ENCODE measurements at regions not wholly inside any gene's neighbourhood (a gene's known extent, or its start where the extent isn't known, plus 50 kb on each side); places are given as distances from the start of the nearest gene placed in this dataset.

DNA sequence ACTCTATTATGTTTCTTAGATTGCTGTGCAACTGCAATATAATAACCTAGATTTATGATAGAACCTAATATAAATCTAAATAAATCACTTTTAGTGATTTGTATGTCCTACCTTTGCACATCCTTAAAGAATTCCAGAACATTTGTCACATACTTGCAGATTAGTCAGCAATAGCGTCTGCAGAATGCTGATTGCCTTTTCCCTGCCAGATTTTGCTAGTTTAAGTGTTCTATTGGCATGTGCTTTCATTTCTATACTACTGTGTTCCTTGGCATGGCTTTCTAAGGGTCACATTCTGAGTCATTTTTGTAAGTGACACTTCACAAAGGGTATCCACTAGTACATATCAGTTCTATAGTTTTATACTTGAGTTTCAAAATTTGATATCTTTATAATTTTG is 303.1 kb upstream of the GIMD1 start:
- no peak for DNase-seq

DNA sequence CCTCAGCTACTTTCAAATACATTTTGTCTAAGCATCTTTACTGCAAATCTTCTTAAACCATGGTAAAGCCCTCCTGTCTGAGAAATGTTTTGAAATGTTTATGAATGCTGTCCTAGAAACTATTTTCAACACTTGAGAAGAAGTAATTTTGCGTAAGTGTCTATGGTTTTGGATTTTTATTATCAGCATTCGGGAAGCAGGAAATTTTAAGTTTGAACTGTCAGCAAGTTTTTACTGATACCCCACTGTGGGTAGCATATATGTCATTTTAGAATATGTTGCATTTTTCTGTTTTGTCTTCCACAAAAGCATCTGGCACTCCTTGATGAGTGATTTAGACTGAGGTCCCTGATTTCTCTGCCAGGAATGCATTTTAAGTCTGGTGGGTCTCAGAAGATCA is 302.4 kb upstream of the GIMD1 start:
- no peak for DNase-seq

DNA sequence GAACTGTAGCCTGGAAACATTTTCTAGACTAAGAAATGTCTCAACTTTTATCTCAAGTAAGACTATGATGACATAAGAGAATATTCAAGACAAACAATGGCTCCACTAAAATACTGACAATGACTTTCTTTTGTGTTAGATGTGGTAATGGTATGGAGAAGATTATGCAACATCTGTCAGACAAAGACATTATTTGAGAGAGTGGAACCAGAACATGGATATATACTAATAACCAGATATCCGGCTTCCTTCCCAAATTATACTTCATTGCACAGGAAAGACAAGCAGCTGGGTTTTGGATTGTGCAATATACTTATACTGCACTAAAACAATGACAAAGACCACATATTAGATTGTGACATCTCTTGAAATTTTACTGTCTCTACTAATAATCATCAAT is 290.8 kb upstream of the GIMD1 start:
- no peak for DNase-seq

DNA sequence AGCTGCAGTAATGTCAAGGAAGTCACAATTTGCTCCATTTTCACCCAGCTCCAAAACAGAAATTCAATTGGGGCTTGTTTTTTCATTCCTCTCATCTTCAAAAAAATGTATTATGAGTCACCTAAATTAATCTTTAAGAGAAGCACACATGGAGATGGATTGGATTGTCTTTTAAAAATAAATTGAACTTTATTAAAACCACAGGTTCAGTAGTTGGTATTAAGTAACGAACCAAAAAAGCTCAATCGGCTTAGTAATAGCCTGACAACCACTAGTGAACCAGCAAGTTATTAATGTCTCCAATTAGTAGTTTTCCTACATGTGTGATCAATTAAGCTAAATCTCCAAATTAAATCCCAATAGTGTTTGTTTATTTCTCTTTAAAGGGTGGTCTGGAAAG is 283.5 kb upstream of the GIMD1 start:
- no peak for DNase-seq

DNA sequence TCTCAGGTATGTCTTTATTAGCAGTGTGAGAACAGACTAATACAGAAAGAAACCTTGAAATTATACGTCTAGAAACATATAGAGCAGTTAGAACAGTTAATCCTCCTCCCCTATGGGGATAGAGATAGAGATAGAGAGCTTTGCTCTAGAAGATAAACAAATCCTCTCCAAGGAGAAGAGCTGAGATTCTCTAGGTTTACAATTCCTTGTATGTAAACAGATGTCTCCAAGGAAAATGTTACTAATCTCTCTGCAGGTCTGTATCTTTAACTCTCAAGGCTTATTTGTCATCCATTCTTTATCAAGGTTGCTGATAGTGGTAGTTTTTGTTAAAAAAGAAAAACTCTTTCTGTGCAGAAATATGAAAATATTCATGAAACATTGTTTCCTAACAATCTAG is 282.1 kb upstream of the GIMD1 start:
- no peak for DNase-seq

DNA sequence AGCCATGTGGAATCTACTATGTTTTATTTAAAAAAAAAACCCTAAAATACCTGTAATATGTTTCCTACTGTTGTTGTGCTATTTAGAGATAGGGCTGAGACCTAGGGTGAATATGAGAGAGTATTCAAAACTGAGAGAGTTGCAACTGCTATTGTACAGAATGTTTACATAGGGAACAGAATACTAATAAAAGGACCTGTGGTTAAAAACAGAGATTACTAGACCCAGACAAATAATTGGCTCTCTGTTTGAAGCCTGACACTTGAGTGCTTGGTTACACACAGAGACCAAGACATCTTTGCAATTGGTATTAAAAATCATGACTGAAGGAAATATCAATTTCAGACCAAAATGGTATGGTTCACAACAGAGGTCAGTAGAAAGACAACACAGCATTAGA is 278.9 kb upstream of the GIMD1 start:
- DNase-seq, result no peak

DNA sequence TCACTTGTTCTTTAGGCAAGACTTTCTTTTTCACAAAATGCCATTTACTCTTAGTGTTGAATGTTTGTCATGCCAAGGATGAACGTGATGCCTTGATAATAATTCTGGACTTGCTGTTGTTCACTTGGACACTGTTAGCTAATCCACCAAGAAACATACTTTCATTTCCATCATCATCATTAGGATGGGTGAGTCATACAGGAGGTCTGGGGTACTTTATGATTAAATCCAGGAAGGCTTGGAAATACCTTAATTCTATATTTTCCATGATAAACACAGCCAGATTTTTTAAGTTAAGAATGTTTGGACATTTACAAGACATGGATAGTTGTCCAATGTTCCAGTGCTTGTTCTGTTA is 260.7 kb upstream of the GIMD1 start:
- no peak for DNase-seq

DNA sequence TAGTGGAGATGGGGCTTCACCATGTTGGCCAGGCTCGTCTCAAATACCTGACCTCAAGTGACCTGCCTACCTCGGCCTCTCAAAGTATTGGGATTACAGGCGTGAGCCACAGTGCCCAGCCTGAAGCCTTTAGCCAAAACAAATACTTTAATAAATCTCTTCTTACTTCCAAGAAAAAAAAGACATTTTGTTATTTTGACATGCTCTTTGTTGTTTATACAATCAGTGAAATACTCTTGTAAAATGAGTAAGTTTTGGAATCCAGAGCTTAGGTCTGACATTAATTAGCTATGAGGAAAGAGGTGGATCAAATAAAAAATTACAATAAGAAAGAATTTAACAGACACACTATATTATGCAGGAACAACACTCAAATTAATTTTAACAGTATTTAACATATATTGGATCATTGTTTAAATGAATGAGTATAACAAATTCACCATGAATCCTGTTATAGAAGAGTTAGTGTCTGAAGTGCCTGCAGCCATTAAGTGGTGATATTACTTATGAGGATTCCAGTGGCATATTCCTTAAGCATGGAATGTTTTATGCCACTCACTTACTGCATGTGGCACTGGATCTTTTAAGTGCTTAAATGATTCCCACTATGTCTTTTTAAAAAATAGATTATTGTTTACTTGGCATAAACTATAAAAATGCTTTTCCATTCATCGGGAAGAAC is 260.1 kb upstream of the GIMD1 start:
- DNase-seq, result no peak

DNA sequence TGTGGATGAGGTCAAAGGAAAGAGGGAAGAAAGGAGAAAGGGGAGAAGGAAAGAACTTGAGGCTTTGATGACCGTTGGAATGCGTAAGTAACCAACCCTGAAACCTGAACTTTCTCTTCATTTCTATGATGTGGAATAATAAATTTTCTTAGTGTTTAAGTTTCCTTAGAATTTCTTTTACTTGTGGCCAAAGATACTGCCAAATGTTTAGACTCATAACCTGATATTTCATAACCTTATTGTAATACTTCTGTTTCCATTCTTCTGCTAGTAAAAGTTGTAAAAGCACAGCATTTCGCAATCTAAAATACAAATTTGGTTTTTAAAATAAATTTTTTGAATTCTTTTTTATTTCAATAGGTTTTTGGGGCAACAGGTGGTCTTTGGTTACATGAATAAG is 258.5 kb upstream of the GIMD1 start:
- DNase-seq, result no peak

DNA sequence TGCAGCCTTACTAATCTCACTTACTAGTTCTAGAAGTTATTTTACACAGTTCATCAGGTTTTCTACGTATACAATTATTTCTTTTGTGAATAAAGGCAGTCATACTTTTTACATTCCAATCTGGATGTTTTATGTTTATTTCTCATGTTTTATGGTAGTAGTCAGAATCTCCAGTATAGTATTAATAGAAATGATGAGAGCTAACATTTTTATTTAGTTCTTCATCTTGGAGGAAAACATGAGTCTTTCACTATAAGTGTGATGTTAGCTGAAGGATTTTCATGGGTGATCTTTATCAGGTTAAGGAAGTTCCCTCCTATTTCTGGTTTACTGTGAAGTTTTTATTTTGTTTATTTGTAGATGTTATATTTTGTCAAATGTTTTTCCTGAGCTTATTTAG is 256.1 kb upstream of the GIMD1 start:
- DNase-seq, result no peak

DNA sequence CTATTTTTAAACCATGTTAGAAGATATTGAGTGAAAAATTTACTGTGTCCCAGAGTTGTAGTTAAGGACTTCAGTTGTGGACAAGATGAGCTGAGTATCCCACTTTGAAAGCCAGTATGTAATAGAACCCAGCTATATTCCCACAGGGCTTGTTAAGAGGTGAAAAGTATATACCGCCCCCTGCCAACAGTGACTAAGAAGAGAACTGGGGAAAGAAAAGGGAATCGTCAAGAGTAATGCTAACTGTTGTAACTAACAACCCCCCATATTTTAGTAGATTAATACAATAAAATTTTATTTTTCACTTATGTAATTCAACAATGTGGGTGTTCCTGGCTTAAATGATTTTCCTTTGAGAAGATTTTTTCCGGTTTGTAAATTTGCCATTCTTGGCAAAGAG is 250.4 kb upstream of the GIMD1 start:
- no peak for DNase-seq

DNA sequence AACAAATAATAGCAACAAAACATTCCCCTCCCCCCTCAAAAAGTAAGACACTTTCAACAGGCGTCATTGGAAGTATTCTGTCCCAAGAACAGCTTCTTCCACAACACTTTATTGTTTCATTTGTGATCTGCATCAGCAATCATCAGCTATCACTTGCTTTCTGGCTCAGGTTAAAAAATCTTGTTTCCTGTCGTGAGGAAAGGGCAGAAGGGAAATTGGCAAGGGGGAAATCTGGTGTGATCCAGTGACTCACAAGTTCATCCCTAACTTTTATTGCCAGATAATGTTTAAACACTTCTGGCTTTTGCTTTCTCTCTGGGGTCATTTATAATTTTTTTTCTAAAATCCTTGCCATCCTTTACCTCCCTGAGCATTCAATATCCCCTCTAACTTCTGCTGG is 247.4 kb upstream of the GIMD1 start:
- no peak for DNase-seq

DNA sequence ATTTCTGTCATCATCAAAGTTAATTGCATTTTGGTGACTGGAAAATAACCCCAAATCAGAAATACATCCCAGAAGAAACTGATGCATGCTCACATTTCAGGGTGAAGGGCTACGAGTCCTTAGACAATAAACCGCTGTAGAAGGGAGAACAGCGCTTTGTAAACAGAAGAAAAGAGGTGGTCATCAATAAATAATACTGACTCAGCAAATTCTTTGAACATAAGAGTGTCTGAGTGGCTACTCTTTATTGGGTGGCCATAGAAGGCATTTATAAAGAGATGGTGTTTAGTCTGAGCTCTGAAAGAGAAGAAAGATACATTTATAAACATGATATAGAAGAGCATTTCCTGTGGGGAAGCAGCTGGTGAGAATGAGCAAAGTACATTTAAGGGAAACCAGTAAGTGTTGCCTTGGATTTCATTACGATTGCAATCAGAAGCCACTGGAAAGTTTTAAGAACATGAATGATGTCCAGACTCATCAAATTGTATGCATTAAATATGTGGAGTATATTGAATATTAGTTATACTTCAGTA is 246.9 kb upstream of the GIMD1 start:
- no peak for DNase-seq

DNA sequence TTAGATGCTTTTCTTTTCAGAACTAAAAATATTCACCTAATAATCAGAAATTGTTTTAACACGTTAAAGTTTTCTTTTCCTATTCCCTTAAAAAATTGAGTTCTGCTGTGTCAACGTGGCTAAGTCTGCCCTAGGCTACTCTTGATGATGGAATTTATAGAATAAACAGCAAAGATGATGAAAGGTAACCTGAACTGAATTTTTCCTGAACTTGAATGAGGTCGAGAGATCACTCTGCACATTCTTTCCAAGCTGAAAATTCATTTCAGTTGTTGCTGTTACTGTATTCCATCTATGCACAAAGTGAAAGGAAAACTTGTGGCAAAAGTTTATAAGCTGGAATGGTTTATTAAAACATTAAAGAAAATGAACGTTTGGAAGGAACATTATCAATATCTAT is 245.9 kb upstream of the GIMD1 start:
- no peak for DNase-seq

DNA sequence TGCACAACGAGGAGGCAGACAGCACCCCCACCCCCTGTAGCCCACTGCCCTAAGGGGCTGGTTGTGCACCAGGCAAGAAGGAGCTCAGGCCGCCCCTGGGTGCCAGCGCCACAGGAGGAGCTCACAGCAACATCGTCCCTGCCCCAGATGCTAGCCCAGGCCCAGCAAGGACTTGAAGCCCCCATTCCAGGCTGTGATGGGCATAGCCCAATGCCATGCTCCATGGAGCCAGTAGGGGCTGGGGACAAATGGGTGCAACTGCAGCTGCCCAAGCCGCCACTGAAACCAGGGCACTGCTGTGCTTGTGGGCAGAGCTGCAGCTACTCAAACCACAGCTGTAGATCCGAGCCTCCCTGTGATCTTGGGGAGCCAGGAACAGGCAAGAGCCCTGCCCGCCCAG is 241.3 kb upstream of the GIMD1 start:
- DNase-seq, result no peak

DNA sequence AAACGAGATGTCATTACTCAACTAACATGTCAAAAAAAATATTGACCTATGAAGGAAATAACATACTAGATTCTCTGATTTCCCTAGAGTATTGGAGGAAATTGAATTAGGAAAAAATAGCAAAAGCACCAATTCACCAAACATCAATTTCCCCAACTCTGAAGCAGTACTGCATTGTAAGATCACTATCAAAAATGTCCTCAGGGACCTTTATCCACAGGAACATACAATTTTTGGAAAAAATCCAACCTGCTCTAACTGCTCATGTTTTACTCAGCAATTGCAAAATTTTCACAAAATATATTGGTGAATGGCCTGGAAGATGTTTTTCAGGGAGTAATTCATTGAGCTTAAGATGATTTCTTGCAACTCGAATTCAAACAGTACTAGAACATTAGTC is 239.0 kb upstream of the GIMD1 start:
- DNase-seq, result no peak

DNA sequence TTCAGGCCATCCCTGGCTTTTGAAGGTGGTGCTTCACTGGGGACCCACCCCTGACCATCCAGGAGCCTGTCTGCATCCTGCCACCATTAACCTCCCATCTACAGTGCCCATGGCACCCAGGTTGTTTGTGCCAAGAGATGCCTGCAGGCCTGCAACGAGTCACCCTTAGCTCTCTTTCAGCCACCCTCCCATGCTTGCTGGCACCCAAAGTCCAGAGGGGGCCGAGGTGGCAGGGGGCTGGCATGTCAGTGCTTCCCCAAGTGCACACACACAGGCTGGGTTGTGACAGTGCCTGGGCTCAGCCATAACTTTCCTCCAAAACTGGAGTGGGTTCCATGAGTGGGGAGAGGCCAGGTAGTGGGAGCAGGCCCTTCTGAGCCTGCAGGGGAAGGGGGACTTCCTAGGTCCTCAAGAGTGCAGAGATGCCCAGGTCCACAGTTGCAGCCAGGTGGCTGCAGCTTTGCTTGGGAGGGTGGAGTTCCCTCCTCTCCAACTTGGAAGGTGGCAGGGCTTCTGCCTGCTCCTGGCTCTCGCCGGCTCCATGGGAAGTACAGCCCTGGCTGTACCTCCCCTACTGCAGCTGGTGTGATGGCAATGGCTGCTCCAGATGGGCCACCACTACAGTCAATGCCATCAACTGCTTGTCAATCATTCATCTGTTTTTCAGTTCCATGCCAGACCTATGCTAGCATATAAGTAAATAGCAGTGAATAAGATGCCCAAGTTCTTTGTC is 235.9 kb upstream of the GIMD1 start:
- DNase-seq, result no peak

DNA sequence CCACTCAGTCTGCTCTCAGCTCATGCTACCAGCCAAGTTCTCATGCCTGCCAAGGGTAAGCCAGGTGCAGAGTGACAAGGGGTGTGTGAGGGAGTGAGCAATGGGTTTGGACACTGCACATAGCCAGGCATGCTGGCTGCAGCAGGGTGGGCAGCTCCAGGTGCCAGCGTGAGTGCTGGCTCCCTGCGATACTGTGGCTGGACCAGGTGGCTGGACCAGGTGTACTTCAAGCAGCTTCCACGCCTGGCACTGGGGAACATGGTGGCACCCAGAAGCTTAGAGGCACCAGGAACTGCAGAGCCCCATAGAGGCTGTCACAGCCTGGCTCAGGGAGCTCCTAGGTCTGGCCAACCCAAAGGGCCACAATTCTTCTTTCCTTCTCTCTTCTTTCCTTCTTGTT is 234.9 kb upstream of the GIMD1 start:
- no peak for DNase-seq

DNA sequence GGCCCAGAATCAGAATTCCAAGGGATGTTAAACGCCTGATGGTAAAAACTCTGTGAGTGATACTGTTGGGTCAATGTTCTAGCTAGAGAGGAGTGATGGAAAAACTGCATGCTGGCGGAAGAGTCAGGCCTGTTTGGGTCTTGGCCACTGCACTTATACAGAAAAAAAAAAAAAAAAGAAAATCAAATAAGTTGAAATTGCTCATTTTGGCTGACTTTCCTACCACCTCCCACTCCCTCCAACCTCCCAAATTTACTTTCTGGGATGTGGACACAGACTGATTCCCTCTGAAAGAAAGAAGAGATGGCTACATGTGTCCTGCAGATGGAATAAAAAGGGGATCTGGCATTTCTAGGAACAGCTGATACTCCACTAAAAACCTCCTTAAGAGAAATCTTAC is 234.1 kb upstream of the GIMD1 start:
- no peak for DNase-seq

DNA sequence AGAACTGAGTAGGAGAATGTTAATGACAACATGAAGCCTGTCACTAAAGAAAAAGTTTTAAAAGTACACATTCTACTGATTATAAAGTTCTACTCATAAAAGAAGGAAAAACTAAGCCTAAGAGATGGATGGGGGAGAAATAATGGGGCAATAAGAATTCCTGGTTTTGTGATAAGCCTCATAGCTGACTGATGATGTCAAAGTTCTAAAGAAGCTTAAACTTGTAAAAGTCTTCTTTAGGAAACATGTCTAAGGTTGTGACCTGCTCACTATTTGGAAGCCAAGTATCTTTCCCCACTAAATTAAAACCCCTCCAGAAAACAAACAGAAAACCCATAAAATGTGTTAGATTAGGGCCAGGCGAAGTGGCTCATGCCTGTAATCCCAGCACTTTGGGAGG is 232.9 kb upstream of the GIMD1 start:
- no peak for DNase-seq

DNA sequence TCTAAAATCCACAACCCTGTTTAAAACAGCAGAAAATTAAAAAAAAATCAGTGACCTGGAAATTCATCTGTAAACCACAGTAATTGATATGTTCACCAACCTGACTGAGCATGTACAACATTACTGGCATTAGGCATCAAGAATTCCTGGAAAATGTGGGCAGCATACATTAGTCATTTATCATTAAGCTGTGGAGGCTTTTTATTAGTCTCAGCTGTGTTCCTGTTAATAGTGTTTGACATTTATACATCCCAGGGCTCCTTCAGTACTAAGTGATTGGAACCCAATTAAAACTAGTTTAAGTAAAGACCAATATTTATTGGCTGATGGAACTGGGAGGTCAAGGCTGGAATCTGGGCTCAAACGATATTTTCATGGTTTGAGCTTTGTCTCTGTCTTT is 227.3 kb upstream of the GIMD1 start:
- DNase-seq, result no peak

DNA sequence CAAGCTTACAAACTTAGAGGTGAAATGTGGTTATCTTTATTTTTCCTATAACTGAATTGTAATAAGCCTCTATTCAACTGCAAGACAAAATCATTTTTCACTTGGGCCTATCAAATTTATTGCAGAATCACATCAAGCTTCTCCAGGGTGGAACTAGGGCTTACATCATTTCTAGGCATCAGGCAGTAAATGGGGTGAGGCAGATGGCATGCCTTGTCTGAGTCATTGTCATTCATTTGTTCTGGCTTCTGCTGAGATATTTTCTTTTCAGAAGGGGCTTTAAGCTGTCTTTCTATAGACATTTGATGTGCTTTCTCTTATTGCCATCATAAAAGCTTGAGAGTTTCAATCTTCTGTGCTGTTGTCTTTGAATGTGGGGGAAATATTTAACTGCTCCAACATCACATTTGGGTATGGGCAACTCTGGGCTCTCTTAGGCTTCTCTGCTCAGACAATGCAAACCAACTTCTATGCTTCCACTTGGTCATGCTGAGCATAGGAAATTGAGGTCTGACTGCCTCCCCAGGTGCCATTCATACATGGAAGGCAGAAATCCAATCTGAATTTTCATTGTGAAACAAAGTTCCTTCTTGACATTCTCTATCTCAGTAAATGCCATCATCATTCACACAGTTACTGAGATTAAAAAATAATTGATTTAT is 225.8 kb upstream of the GIMD1 start:
- DNase-seq, result no peak

DNA sequence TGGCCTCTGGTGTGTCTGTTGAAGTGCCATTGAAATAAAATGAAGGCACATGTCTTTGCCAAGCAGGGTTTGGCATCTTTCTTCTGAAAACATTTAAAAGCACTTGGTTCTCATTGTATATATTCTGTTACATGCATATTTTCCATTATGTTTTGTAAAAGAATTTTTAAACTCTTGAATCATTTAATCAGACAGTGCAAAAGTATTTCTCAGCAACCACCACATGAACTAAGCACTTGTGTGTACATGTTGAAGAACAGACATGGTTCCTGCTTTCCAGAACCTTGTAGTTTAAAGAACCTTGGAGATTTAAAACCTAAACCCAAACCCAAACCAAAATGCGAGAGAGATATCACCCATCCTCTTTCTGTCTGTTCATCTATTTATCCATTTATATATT is 220.3 kb upstream of the GIMD1 start:
- DNase-seq, result no peak

DNA sequence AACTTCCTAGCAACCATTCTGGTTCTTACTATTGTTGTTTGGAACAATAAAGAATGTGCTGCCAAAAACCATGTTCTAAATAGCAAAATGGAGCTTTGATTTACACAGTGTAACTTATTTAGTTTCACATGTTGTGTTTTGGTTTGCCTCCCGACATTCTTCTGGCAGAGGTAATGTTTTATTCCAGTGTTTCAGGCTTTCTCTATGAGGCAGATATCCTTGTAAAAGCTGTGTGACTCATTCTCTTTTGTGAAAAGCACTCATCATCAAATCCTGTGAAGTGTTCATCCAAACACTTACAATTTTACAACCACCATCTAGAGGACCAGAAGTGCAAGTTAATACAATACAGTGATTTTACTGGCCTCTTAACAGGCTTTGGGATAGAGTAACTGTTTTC is 219.0 kb upstream of the GIMD1 start:
- DNase-seq, result peak; percentile 40

All from DMS153 (cell line).